NB4 (cell line): ENCODE measurements at regions not wholly inside any gene's neighbourhood (a gene's known extent, or its start where the extent isn't known, plus 50 kb on each side); places are given as distances from the start of the nearest gene placed in this dataset.

Experiments used
- CTCF ChIP-seq: IDR thresholded peaks from one replicate; pipeline ENCODE4 v1.5.1; 2012; ENCODE audit warnings: low read depth, low read length
- POLR2A ChIP-seq: IDR thresholded peaks from 2 replicates; pipeline ENCODE4 v1.6.1; 2011; ENCODE audit warnings: mild to moderate bottlenecking; ENCODE audit not compliant: insufficient read length; ENCODE audit errors: extremely low read depth

GRCh38 chr17:34706029-34706428, 126.6 kb downstream of the TMEM132E start:
- no peak for TF ChIP-seq POLR2A
- TF ChIP-seq CTCF = no peak
